ENCODE measurements at regions not wholly inside any gene's neighbourhood (a gene's known extent, or its start where the extent isn't known, plus 50 kb on each side); places are given as distances from the start of the nearest gene placed in this dataset.

GRCh38 chr15:81955382-81956062, 90.3 kb downstream of the MEX3B start:
- no peak for TF ChIP-seq EZH2phosphoT487 (IDR thresholded peaks at IDR 0.05; ENCODE audit: low read length)
- TF ChIP-seq CTCF (IDR thresholded peaks at IDR 0.05; ENCODE audit: low read length), result no peak

Data from MM.1S (cell line).